Neural cell (in vitro differentiated cells): ENCODE measurements at regions not wholly inside any gene's neighbourhood (a gene's known extent, or its start where the extent isn't known, plus 50 kb on each side); places are given as distances from the start of the nearest gene placed in this dataset.

Experiments
- H2AFZ ChIP-seq: fragments of 200-600, 300-800 bp; sonication (generic), shearing (Covaris generic); 2 replicates; pipeline ENCODE4 v1.6.0; 2014; ENCODE audit warnings: low read depth, mild to moderate bottlenecking, antibody characterized with exemption, low read length, moderate library complexity
- H3F3A ChIP-seq: fragments of 200-600 bp; shearing (Covaris generic); 2 replicates; pipeline ENCODE4 v1.6.1; 2016; ENCODE audit warnings: mild to moderate bottlenecking, moderate library complexity, mixed read lengths, antibody characterized with exemption, low read length; ENCODE audit not compliant: insufficient read depth, poor library complexity, severe bottlenecking
- H3K27ac ChIP-seq: fragments of 200-600, 300-800 bp; sonication (generic), shearing (Covaris generic); 2 replicates; pipeline ENCODE4 v1.5.1; 2014; ENCODE audit warnings: mild to moderate bottlenecking, low read length, moderate library complexity
- H3K27me3 ChIP-seq: fragments of 300-800, 200-600 bp; sonication (generic), shearing (Covaris generic); 2 replicates; pipeline ENCODE4 v1.6.0; 2014; ENCODE audit warnings: mild to moderate bottlenecking, low read depth, low read length, moderate library complexity; ENCODE audit not compliant: insufficient read depth
- H3K36me3 ChIP-seq: fragments of 300-800, 200-600 bp; sonication (generic), shearing (Covaris generic); 2 replicates; pipeline ENCODE4 v1.5.1; 2014; ENCODE audit warnings: mild to moderate bottlenecking, antibody characterized with exemption, low read length, moderate library complexity; ENCODE audit not compliant: insufficient read depth
- H3K4me2 ChIP-seq: fragments of 300-800, 200-600 bp; sonication (generic), shearing (Covaris generic); 2 replicates; pipeline ENCODE4 v1.6.0; 2014; ENCODE audit warnings: mild to moderate bottlenecking, low read length
- H3K4me3 ChIP-seq: fragments of 300-800, 200-600 bp; sonication (generic), shearing (Covaris generic); 2 replicates; pipeline ENCODE4 v1.5.1; 2014; ENCODE audit warnings: mild to moderate bottlenecking, low read length, moderate library complexity
- H3K79me2 ChIP-seq: fragments of 200-600 bp; shearing (Covaris generic); replicated peaks from 2 replicates; pipeline ENCODE4 v1.6.0; 2014; ENCODE audit warnings: mild to moderate bottlenecking, low read length, moderate library complexity; ENCODE audit not compliant: insufficient read depth
- H3K9ac ChIP-seq: fragments of 300-800, 200-600 bp; sonication (generic), shearing (Covaris generic); 2 replicates; pipeline ENCODE4 v1.6.1; 2016; ENCODE audit warnings: mild to moderate bottlenecking, low read length, mixed read lengths
- H3K9me2 ChIP-seq: fragments of 200-600 bp; shearing (Covaris generic); 2 replicates; pipeline ENCODE4 v1.6.1; 2016; ENCODE audit warnings: mild to moderate bottlenecking, low read length, mixed read lengths; ENCODE audit not compliant: insufficient read depth
- H3K9me3 ChIP-seq: fragments of 200-600, 300-800 bp; sonication (generic), shearing (Covaris generic); 2 replicates; pipeline ENCODE4 v1.6.1; 2016; ENCODE audit warnings: mild to moderate bottlenecking, mixed run types, low read length, moderate library complexity, mixed read lengths
- H4K20me1 ChIP-seq: fragments of 200-600 bp; shearing (Covaris generic); 2 replicates; pipeline ENCODE4 v1.6.1; 2016; ENCODE audit warnings: mild to moderate bottlenecking, mixed run types; ENCODE audit not compliant: insufficient read depth
- CTCF ChIP-seq: fragments of 450-650 bp; IDR thresholded peaks from 2 replicates; pipeline ENCODE4 v1.5.1; 2014; ENCODE audit warnings: antibody characterized with exemption, mild to moderate bottlenecking, moderate library complexity; ENCODE audit not compliant: poor library complexity, severe bottlenecking
- EP300 ChIP-seq: fragments of 450-650 bp; conservative IDR thresholded peaks from 2 replicates; pipeline ENCODE4 v1.6.1; 2014; ENCODE audit warnings: antibody characterized with exemption, mild to moderate bottlenecking, moderate library complexity; ENCODE audit not compliant: poor library complexity, severe bottlenecking
- EZH2 ChIP-seq: fragments of 200-600, 300-800 bp; shearing (Covaris generic), sonication (generic); IDR thresholded peaks from 2 replicates; pipeline ENCODE4 v1.6.1; 2014; ENCODE audit warnings: antibody characterized with exemption, low read length, borderline replicate concordance, mild to moderate bottlenecking; ENCODE audit not compliant: insufficient read depth, poor library complexity, severe bottlenecking
- MXI1 ChIP-seq: fragments of 450-650 bp; conservative IDR thresholded peaks from 2 replicates; pipeline ENCODE4 v1.6.1; 2014; ENCODE audit warnings: antibody characterized with exemption, mild to moderate bottlenecking; ENCODE audit not compliant: poor library complexity, severe bottlenecking
- POLR2AphosphoS5 ChIP-seq: IDR thresholded peaks from 2 replicates; pipeline ENCODE4 v1.6.1; 2012
- RAD21 ChIP-seq: fragments of 450-650 bp; conservative IDR thresholded peaks from 2 replicates; pipeline ENCODE4 v1.6.1; 2014; ENCODE audit warnings: antibody characterized with exemption, mild to moderate bottlenecking, moderate library complexity
- REST ChIP-seq: IDR thresholded peaks from 2 replicates; pipeline ENCODE4 v1.6.1; 2012; ENCODE audit warnings: borderline replicate concordance
- SMC3 ChIP-seq: fragments of 450-650 bp; conservative IDR thresholded peaks from 2 replicates; pipeline ENCODE4 v1.6.1; 2014; ENCODE audit warnings: antibody characterized with exemption, mild to moderate bottlenecking, moderate library complexity; ENCODE audit not compliant: poor library complexity
- TAF1 ChIP-seq: IDR thresholded peaks from 2 replicates; pipeline ENCODE4 v1.6.1; 2012; ENCODE audit warnings: low read depth

GRCh38 chr6:144340541-144341371 is 55.6 kb downstream of the UTRN start:
- no peak overlapping the region for H3K9ac ChIP-seq

GRCh38 chr6:144341831-144342527 is 56.8 kb downstream of the UTRN start:
- Histone ChIP-seq H3K4me3 (no peak overlapping the region), H3F3A (no peaks in the 10 kb centered on the region), H3K27me3 (no peaks in the 10 kb centered on the region), H4K20me1 (no peaks in the 10 kb centered on the region), H3K9ac (no peak overlapping the region), H3K9me2 (no peaks in the 10 kb centered on the region), H3K4me2 (no peak overlapping the region), H3K27ac (no peak overlapping the region), H3K79me2 (no peaks in the 10 kb centered on the region), H3K36me3 (no peaks in the 10 kb centered on the region), H3K9me3 (no peaks in the 10 kb centered on the region), H2AFZ (no peak overlapping the region)
- TF ChIP-seq POLR2AphosphoS5: no peak
- TF ChIP-seq MXI1: no peak
- no peak for TF ChIP-seq REST
- no peak for TF ChIP-seq TAF1
- TF ChIP-seq SMC3: no peak
- no peak for TF ChIP-seq CTCF
- no peak for TF ChIP-seq EP300
- no peak for TF ChIP-seq EZH2
- no peak for TF ChIP-seq RAD21

More at GRCh38 chr6:144340541-144341371, 55.6 kb downstream of the UTRN start:
- Histone ChIP-seq H2AFZ (no peak overlapping the region), H3K4me2 (no peak overlapping the region), H3K36me3 (no peaks in the 10 kb centered on the region), H3K79me2 (no peaks in the 10 kb centered on the region), H3K27ac (no peak overlapping the region), H4K20me1 (no peaks in the 10 kb centered on the region), H3F3A (no peaks in the 10 kb centered on the region), H3K4me3 (no peak overlapping the region), H3K9me3 (no peaks in the 10 kb centered on the region), H3K27me3 (no peaks in the 10 kb centered on the region), H3K9me2 (no peaks in the 10 kb centered on the region)
- TF ChIP-seq REST: no peak
